NOMO-1 (cell line): ENCODE measurements at regions not wholly inside any gene's neighbourhood (a gene's known extent, or its start where the extent isn't known, plus 50 kb on each side); places are given as distances from the start of the nearest gene placed in this dataset.

Source experiments
- DNase-seq, 2 experiments: peaks; one replicate each; lab custom pipeline; 2025; ENCODE audit not compliant: unreplicated experiment in 2 of 2; lab: John Stamatoyannopoulos, UW

DNA sequence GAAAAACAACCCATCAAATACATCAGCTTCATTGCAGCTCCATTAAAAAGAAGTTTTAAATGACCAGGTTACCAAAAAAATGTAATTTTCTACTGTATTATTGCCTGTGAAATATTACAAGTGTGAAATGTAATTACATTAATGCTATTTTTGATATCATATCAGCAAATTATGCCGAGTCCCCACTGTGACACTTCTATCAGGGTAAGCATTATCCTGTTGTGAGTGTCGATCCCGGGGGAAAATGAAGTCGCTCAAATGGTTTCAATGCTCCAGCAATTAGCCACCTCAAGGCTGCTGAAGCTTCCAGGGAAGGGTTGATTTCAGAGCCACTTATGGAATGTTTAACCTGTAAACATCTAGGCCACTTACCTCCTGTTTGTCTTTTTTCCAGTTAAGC, 70.4 kb downstream of the RCN1 start:
- no peak for DNase-seq

DNA sequence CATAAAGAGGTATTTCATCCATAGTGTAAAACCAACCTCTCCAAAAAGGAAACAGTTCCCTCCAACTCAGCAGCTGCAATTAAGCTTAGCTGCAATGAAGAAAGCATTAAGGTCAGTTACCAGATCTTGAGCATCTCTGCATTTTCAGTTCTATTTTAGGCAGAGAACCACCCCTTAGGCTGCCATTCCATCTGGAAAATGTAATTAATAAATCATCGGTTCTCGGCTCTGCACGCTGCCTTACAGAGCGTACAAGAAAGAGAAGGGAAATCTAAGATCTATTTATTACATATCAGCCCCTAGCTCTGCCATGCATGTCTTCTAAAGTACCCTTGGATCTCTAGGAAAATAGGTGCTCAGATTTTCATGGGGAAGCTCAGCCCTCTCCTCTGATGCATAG, 71.5 kb downstream of the RCN1 start:
- DNase-seq: no peak

DNA sequence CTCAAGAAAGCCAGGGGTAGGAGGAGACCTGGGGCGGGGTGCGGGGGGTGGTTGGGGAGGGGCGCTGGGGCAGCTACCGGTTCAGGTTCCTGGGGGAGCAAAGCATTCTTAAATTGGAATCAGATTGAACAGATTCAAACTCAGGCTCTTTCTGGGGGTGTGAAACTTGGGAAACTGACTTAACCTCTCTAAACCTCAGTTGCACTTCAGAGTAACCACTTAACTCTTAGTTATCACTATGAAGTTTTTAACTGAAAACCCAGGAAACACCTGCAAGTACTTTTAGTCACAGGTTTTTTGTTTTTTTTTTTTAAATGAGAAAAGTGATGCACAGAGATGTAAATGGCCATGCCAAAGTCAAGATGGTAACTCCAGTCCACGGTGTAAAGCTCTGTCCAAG, 72.0 kb downstream of the RCN1 start:
- DNase-seq: no peak

DNA sequence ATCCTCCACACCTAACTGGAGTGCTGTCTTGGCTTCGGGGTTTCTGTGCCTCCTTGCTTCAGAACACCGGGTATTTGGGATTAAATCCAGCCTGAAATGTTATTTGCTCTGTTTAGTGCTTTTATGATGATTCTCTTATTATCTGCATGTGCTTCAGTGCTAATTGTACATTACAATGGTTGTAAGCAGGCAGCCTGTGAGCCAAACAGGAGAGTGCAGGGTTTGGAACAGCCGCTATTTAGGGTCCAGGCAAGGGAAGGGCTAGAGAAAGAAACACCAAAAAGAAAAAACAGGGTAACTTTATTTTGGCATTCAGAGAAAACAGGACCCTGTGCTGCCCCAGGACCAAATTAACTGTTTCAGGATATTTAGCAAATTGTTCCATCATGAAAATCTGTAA, 72.7 kb downstream of the RCN1 start:
- DNase-seq: no peak

DNA sequence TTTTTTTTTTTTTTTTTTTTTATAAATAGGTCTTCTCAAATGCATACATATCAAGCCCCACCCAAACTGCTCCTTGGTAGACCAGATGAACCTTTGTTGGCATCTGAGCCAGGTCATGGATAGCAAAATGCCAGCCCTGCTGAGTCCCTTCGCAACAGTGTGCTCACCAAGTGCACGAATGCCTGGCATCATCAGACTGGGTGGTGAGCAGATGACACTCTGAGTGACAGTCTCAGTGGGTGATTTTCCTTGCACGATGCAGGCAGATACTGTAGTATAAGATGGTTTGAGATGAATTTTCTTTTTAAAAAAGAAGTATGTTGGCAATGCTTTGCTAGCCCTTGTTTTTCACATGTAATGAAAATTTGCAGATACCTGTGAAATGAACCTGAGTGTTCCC, 74.0 kb downstream of the RCN1 start:
- no peak for DNase-seq

DNA sequence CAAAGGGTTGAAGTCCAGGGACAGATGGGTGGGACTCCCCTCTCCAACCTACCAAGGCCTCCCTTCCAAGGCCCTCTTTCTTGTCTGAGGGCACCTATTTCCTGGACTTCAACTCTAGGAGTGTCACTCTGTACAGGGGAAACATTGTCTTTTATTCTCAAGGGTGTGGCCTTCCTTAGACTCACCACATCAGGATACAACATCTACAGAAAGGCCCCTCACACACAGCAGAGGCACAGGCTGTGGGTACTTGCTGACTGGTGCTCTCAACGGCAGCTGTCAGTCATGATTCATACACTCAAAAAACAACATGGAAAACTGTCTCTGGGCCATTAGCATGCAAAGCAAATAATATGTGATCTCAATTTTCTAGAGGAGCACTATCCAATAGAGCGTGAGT, 78.0 kb downstream of the RCN1 start:
- no peak for DNase-seq

DNA sequence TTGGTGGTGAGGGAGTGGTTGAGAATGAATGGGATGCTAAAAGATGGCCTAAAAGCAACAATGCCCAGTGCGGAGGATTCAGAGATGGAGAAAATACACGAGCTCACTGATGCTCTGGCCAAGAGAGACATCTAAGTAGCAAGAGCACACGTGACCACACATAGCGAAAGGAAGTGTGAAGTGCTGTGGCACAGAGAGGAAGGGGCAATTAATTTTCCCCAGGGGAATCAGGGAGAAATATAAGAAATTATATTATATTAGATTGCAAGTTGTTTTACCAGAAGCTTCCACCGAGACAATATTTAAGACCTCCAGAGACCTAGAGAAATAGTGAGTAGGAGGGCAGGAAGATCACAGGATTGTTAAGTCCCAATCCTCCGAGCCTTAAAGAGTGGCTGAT, 80.6 kb downstream of the RCN1 start:
- no peak for DNase-seq

DNA sequence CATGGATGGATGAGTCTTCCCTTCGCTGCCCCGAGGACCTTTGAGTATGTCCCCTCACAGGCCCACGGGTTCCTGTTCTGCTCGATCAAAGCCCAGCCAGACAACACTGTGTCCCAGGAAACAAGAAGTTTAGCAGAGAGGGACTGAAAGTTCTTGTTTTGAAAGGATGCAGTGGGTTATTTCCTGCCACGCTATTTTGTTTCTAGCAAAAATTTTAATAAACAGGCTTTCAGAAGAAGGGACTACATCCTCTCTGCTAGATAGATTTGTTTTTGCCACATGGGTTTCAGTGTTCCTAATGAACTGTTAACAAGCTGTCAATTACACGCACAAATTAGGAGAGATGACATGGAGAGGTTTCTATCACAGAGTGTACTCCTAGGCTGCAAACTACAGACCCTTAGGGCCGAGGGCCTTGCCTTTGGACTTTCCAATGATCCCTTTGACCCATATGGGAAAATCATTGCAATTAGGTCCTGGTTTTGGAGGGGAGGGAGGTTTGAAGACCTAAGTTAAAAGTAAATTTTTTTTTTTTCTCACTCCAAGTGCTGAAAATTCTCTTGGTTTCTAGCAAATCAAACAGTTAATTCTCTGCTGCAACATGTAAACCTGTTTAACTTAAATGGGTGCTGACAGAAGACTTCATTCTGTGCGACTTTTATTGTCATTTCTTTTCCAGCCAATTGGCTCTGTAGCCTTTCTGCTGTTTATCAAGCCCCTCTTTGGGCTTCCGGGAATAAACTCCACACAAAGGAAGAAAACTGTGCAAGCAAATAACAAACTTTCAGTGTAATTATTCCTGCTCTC, 81.4 kb downstream of the RCN1 start:
- no peak for DNase-seq

DNA sequence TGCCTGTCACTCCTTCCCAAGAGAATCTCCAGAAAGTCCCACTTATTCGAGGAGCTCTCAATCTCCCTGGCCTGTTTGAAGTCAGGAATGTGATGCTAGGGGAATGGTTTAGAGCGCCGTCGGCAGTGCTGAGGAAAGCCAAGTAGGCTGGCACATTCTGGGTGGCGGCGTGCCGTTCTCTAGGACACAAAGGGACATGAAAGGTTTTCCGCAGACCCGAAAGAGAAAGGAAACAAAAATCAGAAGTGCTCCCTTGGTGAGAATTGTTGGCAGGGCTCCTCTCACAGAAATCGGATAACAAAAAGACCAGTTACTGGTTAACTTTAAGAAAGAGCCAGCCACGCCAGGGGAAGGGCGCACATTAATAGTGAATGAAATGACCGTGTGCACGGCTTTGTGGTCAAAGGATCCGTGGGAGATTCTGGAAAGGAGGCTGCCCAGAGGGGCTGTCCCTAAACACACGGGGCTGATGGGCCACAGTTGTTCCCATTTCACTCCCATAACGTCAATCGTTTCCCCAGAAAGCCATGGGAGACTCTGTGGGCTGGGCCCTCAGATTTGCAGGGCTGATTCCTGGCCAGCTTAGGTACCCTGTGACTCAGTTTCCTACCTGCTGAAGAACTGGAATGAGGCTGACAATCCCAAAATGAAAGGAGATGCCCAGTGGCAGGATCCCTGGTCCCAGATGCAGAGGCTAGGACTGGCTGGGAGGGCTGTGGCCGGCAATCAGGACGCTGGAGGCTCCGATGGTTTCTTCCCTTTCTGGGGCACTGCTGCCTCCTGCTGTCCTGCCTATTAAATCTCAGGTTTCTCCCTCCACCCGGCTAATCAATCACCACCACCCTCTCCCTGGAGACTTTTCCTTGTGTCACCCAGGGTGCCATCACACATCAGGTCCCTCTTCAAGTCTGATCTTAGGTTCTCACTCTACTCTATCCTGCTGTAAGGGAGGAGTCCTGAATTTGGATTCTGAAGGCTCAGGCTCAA, 82.3 kb downstream of the RCN1 start:
- peak in 1 of 2 experiments; percentile 34 for DNase-seq

DNA sequence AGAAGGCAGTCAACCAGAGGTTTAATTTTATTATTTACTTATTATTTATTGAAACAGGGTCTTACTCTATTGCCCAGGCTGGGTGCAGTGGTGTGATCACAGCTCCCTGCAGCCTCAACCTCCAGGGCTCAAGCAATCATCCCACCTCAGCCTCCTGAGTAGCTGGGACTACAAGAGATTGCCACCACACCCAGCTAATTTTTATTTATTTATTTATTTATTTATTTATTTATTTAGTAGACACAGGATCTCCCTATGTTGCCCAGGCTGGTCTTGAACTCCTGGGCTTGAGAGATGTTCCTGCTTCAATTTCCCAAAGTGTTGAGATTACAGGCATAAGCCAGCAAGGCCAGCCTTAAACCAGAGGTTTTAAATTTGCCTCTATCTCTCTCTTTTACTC, 83.1 kb downstream of the RCN1 start:
- DNase-seq: no peak

DNA sequence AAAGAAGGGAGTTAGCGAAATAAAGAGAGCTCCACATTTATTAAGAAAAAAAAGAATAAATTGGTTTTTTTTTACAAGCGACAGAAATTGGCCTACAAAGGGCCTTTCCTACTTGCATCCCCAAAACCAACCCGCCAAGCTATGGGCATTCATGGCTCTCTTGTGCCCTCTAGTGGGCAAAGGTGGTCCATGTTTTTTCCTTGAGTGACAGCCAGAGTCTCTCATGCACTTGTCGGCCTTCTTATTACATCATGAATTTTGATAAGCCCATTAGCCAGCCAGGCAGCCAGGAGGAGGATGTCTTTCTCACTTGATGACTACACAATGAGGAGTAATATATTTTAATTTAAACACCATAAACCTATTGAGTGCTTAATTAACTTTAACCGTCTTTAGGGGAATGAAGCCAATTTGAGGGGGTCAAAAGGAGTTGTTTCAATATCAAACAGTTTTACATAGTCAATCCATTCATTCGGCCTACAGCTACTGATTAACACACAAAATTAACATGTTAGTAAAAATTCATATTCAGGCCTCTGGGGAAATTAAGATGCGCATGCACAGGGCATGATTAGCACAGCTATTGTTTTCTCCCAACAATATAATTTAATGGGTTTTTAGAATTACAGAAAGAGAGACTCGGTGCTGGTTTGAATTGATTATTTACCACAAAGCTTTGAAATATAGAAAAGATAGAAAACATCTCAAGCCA, 85.5 kb downstream of the RCN1 start:
- peak; percentile 71 to 78 for DNase-seq

DNA sequence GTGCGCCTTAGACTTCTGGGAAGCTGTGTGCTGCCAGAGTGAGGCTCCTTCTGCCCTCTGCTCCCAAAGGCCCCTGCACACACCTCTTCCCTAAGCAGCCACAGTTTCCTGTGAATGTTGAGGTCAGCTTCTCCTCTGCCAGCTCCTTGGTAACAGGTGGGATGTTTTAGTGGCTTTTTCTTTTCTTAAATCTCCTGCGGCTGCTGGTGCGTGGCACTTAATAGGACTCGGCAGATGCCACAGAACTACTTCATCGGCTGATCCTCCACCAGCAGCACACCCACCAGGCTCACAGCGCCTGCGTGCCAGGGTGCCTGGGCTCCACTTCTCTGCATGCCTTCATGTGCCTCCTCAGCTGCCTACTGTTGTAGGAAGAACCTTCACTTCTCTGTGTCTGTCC, 87.8 kb downstream of the RCN1 start:
- DNase-seq: no peak

DNA sequence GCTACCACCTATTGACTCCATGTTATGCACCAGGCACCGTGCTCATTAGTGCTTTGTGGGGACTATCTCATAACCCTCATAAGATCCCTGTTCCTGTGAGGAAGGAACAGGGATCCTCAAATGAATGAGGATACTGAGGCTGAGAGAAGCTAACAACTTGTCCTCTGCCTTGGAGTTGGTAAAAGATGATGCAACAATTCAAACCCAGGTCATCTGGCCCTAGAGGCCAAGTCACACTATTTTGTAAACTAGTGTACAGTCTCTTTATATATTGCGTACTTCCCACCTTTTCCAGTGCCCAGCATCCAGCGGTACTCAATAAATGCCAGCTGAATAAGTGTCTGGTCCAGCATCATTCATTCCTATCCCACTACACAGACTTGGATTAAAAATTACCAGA, 92.6 kb downstream of the RCN1 start:
- DNase-seq: no peak

DNA sequence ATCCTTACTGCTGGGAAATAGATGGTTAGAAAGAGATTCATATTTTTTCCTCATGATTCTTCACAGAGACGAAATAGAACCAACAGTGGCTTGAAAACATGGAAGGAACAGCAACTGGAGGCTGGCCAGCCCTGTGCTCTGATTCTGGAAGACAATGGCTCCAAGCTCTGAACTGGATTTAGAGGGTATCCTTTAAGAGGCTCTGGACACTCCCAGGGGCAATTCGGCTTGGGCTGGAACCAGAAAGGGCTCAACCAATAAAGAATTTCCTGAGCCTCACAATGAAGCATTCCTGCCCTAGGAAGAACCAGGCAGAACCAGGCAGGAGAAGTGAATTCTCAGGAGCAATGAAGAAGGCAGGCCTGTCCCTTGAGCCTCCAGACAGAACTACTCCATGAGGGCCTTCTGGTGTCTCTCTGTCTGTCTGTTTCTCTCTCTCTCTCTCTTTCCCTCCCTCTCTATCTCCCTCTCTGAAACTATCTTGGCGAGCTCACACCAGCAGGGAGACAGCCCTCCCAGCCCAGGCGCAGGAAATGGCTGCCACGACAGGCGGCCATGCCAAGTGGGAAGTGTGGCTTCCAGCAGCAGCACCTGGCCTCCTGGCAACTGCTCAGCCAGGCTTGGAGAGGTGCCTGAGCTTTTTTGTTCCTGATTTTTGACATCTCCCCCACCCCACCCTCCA, 93.3 kb downstream of the RCN1 start:
- no peak for DNase-seq

DNA sequence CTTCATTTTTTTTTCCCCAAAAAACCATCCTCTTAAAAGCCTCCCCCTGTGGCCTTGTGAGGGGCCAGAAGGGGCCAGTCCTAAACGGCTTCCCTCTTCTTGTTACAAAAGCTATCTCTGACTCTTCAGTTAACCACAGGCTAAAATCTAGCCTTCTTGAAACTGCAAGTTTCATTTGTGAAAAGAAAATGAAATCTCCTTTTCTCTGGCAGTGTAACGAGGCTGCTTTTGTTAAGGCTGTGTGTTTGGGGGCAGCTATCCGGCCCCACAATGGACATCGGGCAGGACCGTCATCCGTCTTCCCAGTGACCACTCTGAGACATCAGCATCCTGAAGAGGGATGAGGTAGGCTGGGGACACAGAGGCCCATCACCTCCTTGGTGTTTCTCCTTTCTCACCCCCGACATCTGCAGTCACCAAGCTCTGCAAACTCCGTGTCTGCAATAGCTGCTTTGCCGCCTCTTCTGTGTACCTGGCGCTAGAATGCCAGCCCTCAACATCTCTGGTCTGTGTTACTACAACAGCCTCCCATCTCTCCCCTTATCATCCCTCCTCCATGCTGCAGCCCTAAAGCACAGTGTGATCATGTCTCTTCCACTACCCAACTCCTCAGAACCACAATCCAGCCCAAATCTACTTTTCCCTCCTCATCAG, 94.0 kb downstream of the RCN1 start:
- DNase-seq: no peak

DNA sequence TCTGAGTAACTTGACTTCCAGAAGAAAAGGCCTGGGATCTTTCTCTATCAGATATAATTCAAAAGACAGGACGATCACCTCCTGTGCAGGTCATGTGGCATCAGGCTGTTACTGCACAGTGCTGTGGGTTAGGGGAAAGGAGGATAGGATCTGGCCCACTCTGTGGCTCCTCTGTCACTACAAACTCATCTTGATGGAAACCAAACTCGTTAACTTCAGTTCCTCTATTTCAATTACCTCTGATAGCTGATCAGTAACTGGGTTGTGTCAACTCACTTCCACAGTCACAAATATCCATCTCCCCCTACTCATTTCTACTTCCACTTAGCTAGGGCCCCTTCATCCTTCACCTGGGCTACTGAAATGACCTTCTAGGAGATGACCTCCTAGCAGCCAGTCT, 95.2 kb downstream of the RCN1 start:
- no peak for DNase-seq

DNA sequence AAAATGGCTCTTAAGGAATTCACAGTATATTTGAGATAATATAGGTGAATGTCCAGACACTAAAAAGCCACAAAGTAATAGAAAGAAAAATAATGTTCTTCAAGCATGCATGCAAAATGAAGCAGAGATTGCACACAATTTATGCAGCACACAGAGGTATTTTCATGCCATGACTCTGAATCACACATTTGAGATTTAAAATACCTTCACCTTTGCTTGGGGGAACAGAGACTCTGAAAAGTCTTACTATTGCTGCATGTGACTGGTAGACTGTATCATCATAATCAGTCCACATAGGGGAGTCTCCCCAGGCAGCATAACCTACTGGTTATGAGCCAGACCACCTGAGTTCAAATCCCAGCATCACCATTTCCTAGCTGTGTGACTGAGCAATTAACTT, 96.2 kb downstream of the RCN1 start:
- no peak for DNase-seq

DNA sequence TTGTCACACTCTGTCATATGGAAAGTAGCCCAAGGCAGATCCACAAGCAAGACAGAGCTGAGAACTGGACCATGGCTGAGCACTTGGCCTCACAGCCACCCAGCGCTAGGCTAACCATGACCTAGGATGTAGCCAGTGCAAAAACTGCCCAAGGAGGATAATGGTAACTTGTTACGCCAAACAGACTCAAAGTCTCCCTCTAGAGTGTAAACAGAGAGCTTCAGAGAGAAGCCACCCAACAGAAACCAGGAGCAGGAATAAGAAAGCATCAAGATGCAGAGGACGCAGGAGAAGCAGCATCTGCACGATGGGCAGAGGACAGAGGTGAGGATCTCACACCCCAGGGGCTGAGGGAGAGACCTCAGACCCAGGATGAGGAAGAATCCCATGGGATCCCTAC, 97.9 kb downstream of the RCN1 start:
- DNase-seq: no peak

DNA sequence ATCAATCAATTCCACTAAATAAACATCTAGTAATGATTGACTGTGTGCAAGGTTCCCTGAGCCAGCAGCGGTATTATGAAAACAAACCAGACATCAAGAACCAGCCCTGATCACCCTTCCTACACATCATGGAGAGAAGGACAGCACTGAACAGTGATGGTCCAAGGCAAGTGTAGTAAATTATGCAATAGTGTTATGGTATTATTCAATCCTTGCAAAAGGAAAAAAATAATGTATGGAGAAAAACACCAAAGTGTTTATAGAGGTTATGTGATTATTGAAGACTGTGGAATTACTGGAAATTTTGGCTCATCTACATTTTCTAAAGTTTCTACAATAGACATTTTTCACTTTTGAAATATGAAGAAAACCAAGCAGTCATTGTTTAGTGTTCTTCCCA, 105.3 kb downstream of the RCN1 start:
- DNase-seq: no peak

DNA sequence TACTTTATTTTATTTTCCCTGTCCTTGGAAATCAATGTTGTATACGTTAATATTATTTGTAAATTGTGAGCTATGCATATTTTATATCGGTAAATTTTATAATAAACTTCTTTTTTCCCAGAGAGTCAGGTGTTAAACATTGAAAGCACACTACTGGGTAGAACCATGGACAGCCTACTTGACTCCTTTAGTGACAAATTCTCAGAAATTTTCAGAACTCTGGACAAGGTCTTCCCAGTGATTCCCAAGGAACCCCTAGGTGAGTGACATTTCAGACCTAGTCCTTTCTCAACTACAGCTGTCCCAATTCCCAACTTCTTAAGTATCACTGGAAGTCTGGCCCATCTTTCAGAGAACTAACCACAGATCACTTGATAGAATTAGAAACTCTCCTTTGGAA, 107.2 kb downstream of the RCN1 start:
- DNase-seq: no peak
